ENCODE measurements at regions not wholly inside any gene's neighbourhood (a gene's known extent, or its start where the extent isn't known, plus 50 kb on each side); places are given as distances from the start of the nearest gene placed in this dataset.

GRCh38 chr5:155299386-155300005, 285.9 kb downstream of the KIF4B start:
- no peak for DNase-seq (ENCODE audit: low read depth)

DNA sequence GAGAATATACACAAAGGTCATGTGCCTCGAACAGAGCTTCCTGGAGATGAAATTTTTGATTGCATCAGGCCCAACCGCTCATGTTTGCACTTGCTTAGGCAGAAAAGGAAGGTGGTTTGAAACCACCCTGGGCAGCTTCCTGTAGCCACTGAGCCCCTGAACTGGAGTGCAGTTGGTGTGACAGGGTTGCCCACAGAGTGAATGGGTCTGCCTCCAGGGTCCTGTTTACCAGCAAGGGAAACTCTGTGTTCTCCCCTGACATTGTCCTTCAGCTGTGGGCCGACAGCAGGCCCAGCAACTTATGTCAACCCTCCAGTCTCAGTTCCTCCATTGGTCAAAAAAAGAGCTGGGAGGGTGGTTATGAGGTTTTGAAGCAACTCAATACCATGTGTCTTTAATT, 289.6 kb downstream of the KIF4B start:
- DNase-seq (ENCODE audit: low read depth): no peak

GRCh38 chr5:155307229-155307628, 293.7 kb downstream of the KIF4B start:
- DNase-seq (ENCODE audit: low read depth): no peak

DNA sequence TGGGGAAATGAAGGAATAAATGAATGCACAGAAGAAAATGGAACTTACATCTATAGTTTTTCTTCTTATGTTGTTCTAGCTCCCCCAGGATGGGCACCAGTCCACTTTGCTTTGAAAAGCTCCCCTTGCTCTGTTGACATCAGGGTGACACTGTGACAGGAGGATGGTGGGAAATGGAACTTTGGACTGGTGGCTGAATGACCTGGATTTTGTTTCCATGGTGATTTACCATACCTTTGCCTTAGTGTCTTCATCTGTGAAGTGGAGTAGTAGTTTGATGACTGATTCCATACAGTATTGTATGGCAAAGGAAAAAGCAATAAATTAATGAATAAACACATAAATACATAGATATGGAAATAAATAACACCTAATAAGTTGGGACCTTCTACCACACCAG, 294.7 kb downstream of the KIF4B start:
- DNase-seq (ENCODE audit: low read depth): no peak

DNA sequence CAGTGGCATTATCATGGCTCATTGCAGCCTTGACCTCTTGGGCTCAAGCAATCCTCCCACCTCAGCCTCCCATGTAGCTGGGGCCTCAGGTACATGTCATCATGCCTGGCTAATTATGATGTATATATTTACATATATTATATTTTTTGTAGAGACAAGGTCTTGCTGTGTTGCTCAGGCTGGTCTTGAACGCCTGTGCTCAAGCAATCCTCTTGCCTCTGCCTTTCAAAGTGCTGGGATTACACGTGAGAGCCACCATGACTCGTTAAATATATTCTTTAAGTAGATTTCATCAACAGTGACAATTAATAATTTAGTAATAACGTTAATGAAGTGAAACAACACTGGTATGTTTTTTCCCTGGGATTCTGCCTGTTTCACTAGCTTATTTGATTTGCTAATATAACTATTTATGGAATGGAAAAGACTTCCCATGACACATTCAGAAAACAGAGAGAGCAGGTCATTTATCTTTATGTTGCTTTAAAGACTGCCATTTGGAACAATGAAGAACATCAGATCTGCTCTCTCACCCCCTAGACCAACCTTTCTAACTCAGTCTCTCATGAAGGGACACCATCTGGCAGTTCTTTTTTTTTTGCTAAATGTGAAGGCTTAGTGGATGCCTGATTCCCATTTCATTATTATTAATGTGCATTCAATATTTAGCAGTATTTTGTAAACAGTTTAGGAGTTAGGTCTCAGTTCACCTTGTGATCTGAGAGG, 295.6 kb downstream of the KIF4B start:
- no peak for DNase-seq (ENCODE audit: low read depth)

- no peak for DNase-seq (ENCODE audit: low read depth)
Observed at GRCh38 chr5:155311721-155312120, 298.2 kb downstream of the KIF4B start.

- no peak for DNase-seq (ENCODE audit: low read depth)
Observed at GRCh38 chr5:155313518-155313917, 300.0 kb downstream of the KIF4B start.

GRCh38 chr5:155316070-155316714, 302.6 kb downstream of the KIF4B start:
- DNase-seq (ENCODE audit: low read depth): no peak

GRCh38 chr5:155332618-155333017, 319.1 kb downstream of the KIF4B start:
- no peak for DNase-seq (ENCODE audit: low read depth)

DNA sequence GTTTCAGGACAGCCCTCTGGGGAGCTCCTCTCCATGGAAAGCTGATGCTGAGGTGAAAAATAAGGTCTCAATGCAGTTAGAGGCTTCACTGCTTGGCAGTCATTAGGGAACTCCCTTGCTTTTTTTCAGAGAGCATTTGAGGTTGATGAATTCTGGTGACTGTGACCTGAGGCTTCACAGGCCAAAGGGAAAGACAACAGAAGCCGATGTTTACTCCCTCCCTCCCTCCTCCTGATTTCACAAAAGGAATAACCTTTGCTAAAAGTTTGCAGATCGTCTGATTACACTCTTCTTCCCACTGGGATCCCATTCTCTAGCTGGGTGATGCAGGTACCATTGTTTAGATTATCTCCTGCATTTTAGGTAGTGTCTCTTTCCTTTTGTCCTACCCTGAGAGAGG, 329.4 kb downstream of the KIF4B start:
- no peak for DNase-seq (ENCODE audit: low read depth)

DNA sequence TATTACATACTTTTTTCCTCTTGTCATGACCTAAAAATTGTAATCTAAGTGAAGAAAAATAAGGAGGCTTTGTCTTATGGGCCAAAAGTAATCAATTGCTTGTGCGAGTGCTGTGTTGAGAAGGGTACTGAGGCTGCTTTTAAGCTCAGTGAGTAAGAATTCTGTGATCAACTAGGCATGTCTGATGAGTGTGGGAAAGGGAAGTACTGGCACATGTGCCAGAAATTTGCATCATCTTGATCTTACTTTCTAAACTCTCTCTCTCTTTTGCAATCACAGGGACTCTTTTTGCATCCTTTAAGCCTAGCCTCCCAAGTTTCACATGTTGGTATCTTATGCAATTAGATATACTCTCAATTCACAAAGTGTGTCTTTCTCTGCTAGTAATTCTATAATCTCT, 329.9 kb downstream of the KIF4B start:
- no peak for DNase-seq (ENCODE audit: low read depth)

DNA sequence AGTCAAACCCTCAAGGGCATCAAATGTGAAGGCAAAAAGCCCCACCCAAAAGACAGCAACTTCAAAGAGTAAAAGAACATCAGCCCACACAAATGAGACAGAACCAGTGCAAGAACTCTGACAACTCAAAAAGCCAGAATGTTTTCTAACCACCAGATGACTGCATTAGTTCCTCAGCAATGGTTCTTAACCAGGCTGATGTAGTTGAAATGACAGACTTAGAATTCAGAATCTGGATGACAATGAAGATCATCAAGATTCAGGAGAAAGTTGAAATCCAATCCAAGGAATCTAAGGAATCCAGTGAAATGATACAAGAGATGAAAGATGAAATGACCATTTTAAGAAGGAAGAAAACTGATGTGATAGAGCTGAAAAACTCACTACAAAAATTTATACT, 339.7 kb downstream of the KIF4B start:
- DNase-seq (ENCODE audit: low read depth): no peak

DNA sequence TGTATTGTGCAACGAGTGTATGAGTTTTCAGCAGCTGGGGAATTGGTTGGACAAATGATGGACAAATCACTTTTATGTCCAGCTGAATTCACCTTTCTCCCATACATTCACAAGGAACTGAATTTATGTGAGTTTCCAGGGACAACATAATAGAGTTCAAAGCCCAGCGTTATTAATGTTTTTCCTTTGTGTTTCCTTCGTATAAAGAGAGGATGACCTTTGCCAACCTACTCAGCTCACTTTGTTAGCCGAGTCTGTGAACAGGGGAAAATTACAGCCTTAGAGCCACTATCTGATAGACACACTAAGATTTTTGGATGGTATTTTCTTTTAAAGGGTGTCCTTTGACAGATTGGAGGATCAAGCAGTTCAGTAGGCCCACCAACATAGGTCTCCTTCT, 352.5 kb downstream of the KIF4B start:
- DNase-seq (ENCODE audit: low read depth): no peak

- DNase-seq (ENCODE audit: low read depth): no peak
Observed at GRCh38 chr5:155367841-155368240, 354.3 kb downstream of the KIF4B start.

- no peak for DNase-seq (ENCODE audit: low read depth)
Observed at GRCh38 chr5:155368490-155368889, 354.9 kb downstream of the KIF4B start.

GRCh38 chr5:155380480-155380879, 366.9 kb downstream of the KIF4B start:
- DNase-seq (ENCODE audit: low read depth): no peak

DNA sequence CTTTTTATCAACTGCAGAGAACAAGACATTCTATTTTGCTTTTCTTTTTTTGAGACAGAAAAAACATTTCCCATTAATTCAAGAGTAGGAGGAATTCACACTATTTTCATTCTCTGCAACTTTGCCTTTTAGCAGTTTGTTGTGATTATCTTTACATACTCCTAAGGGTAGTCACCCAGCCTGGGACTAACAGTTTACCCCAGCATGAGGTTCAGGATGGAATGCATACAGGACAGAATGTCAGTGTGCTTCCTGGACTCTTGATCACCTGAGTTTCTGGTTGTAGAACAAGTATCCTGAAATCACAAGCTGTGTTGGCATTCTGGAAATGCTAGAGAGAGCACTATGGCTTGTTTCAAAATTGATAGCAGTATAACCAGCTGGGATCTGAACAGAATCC, 368.1 kb downstream of the KIF4B start:
- no peak for DNase-seq (ENCODE audit: low read depth)

- DNase-seq (ENCODE audit: low read depth): no peak
Observed at GRCh38 chr5:155389498-155389897, 375.9 kb downstream of the KIF4B start.

- DNase-seq (ENCODE audit: low read depth): no peak
Observed at GRCh38 chr5:155394727-155395126, 381.2 kb downstream of the KIF4B start.

DNA sequence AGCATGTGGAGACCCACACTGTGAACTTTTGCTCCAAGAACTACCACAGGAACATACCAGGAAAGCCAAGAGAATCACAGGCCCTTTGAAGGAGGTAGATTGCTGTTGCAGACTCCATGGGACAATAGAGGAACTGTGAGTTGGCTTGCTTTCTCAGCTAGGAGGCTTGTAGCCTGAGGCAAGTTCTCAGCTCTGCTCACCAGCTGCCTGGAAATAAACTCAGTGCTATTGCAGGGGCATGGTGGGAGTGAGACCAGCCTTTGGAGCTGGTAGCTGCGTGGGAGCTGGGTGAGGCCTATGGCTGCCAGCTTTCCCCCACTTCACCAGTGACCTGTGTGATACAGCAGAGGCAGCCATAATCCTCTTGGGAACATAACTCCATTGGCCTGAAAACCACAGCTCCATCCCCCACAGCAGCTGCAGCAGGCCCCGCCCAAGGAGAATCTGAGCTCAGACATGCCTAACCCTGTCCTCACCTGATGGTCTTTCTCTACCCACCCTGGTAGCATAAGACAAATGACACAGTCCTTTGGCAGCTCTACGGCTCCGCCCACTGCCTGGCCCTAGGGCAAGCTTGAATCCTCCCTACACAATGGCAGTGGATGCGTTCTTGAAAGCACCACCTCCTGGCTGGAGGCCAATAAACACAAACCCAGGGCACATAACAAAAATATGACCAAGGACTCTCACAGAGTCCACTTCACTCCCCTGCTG, 389.5 kb downstream of the KIF4B start:
- no peak for DNase-seq (ENCODE audit: low read depth)

GRCh38 chr5:155406815-155407214, 393.3 kb downstream of the KIF4B start:
- DNase-seq (ENCODE audit: low read depth): no peak

- DNase-seq (ENCODE audit: low read depth): no peak
Observed at GRCh38 chr5:155408465-155408864, 394.9 kb downstream of the KIF4B start.

GRCh38 chr5:155416765-155417164, 403.2 kb downstream of the KIF4B start:
- DNase-seq (ENCODE audit: low read depth): no peak
